Cerebellar nuclear complex (tissue), 1 donor: ENCODE measurements at regions not wholly inside any gene's neighbourhood (a gene's known extent, or its start where the extent isn't known, plus 50 kb on each side); places are given as distances from the start of the nearest gene placed in this dataset.

Experiments
- DNase-seq, 2 experiments: peaks; one replicate each; lab custom pipeline; 2025; lab: John Stamatoyannopoulos, UW

DNA sequence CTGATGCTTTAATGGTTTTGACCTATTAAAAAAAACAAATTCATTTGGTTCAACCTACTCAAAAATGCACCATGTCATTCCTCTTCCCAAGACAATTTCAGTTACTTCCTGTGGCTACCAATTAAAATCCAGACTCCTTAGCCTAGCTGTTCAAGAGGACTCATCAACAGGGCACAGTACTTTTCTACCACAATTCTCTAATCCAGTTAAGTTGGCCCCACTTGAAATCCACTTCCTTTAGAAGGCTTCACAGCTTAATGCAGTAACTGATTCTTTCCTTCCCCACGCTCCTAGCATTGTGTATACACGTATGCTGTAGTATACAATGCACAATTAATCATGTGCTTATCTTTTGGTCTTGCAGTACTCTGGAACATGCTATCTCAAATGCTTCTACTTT is 129.8 kb downstream of the UGT8 start:
- no peak for DNase-seq

DNA sequence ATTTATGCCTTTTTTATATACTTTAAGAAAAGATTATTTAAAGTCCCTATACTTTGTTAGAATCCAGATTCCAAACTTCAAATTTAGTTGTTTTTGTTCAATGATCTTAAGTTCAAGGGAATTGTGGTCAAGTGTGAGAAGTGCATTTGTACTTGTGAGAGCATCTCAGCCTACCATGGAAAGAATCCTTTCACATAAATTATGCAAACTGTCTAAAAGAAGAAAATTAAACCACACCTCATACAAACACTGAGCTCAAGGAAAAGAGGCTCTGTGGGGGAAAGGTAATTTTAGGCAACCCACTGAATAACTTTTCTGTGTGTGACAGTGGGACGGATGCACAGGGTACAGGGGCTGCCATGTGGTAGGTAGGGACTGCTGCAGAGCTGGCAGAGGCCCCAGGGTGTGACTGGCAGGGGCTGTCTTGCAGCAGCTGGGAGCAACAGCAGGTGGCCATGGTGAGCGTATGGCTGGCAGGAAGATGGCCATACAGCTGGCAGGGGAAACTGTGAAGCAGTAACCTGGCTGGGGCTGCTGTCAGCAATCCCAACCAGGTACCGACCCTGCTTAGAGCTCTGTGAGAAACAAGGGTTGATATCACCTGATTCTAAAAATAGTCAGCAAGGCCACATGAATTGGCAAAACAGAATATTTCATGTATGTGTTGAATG is 130.6 kb downstream of the UGT8 start:
- DNase-seq = peak in 1 of 2 experiments; percentile 8

DNA sequence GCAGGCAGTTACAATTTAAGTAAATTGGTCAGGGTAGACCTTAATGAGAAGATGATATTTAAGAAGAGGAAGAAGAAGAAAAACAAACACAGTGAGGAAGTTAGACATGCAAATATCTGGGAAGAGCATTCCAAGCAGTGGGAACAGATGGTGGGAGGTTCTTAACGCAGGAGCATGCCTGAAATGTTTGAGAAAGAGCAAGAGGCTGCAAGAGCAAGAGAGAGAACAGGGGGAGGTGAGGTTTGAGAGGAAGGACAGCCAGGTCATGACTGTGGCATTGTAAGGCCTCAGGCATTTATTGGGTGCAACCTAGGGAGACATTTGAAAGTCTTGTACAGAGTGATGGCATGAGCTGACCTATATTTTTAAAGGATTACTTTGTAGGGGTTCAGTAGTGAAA is 136.0 kb downstream of the UGT8 start:
- DNase-seq = no peak

DNA sequence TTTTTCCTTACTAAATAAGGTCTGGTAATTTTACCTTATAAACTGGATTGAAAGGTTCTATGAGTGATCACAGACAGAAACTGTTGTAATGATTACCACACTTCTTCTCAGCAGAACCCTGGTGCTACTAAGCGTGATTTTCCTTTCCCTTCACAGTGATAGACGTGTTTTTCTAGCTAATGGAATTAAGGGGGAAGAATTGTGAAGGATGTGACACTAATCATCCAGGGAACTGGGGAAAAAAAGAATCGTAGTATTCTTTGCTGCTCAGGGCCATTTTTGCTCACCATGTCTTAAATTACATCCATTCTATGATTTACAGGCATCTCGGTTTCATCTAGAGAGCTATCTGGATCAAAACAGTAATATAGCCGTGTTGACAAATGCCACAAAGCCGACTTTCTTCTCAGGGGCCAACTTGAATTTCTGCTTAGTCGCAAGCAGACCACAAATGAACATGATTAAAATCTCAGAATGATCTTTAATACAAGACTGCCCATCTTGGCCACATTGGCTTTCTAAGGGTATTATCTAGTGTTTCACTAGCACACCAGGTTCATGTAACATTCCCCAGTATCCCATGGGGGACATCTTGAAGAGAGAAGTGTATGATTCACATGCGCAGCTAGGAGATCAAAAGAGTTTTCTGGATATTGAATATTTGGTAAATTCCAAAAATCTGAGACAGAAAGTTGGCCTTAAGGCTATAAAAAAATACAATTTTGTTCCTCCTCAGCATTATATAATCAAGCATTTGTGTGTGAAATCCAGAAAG is 154.0 kb downstream of the UGT8 start:
- DNase-seq = no peak

- no peak for DNase-seq
These were observed 156.0 kb downstream of the UGT8 start for GRCh38 chr4:114754616-114755015.

- no peak for DNase-seq
These were observed 159.5 kb downstream of the UGT8 start for GRCh38 chr4:114758066-114758465.

GRCh38 chr4:114768501-114768900 is 169.9 kb downstream of the UGT8 start:
- DNase-seq = no peak

DNA sequence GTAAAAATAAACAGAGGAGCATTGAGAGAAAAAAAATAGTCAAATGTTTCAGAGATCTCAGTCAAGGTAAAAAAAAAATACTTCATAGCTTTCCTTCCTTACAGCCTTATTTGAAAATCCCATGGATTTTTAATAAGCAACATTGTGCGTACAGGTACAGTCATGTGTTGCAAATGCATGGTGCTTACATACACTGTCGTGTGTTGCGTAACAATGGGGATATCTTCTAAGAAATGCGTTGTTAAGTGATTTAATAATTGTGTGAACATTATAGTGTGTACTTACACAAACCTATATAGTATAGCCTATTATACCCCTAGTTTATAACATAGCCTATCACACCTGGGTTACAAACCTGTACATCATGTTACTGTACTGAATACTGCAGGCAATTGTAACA is 172.0 kb downstream of the UGT8 start:
- DNase-seq = no peak

- DNase-seq = no peak
These were observed 174.7 kb downstream of the UGT8 start for GRCh38 chr4:114773339-114773738.
